Fibroblast of pulmonary artery (primary cell): ENCODE measurements at regions not wholly inside any gene's neighbourhood (a gene's known extent, or its start where the extent isn't known, plus 50 kb on each side); places are given as distances from the start of the nearest gene placed in this dataset.
"Not testable (repeated sequence)": the region's sequence is repeated elsewhere in the genome, so short reads cannot be mapped to it uniquely, and the experiment has no call there.

Source experiments
- DNase-seq: peaks from one replicate; pipeline ENCODE4 v3.0.0-alpha.2; 2010; ENCODE audit warnings: low read depth
- H3K4me3 ChIP-seq: replicated peaks from 2 replicates; pipeline ENCODE4 v1.5.1; 2011; ENCODE audit warnings: low read depth, mild to moderate bottlenecking, control low read depth, low read length, moderate library complexity
- TF ChIP-seq, protein P1 (sequence below): IDR thresholded peaks from 2 replicates; pipeline ENCODE4 v1.5.1; 2011; ENCODE audit warnings: mild to moderate bottlenecking, control low read depth, low read length, inconsistent platforms; ENCODE audit errors: missing control alignments

DNA sequence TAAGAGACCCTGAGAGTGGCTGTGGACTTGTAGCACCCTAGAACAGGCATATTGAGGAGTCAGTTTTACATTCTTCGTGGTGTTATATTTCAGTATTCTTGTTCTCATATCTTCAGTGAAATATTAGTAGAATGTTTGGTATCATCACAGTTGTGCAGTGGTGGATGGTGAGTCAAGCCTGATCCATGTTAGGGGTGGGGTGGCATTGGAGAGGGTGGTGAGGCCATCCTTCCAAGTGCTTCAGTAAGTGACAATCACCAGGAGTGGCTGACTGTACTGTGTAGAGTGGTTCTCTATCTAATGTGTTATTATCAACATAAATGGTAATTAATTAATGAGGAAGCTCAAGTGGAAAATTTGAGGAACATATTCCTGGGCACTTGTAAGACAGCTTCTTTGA lies 197.7 kb upstream of the SLC16A7 start:
- TF ChIP-seq, protein P1, sequence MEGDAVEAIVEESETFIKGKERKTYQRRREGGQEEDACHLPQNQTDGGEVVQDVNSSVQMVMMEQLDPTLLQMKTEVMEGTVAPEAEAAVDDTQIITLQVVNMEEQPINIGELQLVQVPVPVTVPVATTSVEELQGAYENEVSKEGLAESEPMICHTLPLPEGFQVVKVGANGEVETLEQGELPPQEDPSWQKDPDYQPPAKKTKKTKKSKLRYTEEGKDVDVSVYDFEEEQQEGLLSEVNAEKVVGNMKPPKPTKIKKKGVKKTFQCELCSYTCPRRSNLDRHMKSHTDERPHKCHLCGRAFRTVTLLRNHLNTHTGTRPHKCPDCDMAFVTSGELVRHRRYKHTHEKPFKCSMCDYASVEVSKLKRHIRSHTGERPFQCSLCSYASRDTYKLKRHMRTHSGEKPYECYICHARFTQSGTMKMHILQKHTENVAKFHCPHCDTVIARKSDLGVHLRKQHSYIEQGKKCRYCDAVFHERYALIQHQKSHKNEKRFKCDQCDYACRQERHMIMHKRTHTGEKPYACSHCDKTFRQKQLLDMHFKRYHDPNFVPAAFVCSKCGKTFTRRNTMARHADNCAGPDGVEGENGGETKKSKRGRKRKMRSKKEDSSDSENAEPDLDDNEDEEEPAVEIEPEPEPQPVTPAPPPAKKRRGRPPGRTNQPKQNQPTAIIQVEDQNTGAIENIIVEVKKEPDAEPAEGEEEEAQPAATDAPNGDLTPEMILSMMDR, result no peak

DNA sequence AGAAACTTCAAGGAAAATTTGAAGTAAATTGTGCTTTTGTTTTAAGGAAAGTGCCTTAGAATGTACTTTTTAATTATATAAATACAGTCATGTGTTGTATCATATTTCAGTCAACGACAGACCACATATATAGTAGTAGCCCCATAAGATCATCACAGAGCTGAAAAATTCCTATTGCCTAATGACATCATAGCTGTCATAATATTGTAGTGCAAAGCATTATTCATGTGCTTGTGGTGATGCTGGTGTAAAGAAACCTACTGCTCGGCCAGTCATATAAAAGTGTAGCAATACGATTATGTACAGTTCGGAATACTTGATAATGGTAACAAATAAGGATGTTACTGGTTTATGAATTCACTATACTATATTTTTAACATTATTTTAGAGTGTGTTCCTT lies 198.9 kb upstream of the SLC16A7 start:
- TF ChIP-seq, protein P1, result no peak
- H3K4me3 ChIP-seq, result no peak overlapping the region
- no peak for DNase-seq

More for the DNA sequence above, 197.7 kb upstream of the SLC16A7 start:
- DNase-seq, result no peak
- H3K4me3 ChIP-seq, result no peak overlapping the region

DNA sequence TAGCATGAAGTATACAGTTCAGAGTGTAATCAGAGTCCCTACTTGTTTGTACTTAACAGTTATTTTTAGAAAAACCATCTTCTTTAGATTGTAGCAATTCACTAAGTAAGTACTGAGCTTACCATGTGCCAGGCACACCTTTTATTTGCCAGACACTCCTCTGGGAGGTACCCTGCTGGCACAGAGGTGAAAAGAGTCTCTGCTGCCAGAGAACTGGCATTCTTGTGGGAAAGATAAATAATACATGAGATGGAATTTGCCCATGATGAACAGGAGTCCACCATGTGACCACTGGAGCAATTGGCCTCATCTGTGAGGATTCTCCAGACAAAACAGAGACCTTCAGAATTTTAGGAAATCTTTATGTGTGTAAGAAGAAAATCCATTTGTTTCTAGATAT lies 199.3 kb upstream of the SLC16A7 start:
- DNase-seq, result no peak
- TF ChIP-seq, protein P1, result no peak
- H3K4me3 ChIP-seq, result no peak overlapping the region

DNA sequence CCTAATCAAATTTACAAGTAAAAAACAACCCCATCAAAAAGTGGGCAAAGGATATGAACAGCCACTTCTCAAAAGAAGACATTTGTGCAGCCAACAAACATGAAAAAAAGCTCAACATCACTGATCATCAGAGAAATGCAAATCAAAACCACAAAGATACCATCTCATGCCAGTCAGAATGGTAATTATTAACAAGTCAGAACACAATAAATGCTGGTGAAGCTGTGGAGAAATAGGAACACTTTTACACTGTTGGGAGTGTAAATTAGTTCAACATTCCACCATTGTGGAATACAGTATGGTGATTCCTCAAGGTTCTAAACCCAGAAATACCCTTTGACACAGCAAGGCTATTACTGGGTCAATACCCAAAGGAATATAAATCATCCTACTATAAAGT lies 200.5 kb upstream of the SLC16A7 start:
- not testable (repeated sequence) for H3K4me3 ChIP-seq, DNase-seq

GRCh38 chr12:59393506-59393905 lies 202.3 kb upstream of the SLC16A7 start:
- H3K4me3 ChIP-seq, result no peak overlapping the region
- TF ChIP-seq, protein P1, result no peak
- DNase-seq, result no peak

DNA sequence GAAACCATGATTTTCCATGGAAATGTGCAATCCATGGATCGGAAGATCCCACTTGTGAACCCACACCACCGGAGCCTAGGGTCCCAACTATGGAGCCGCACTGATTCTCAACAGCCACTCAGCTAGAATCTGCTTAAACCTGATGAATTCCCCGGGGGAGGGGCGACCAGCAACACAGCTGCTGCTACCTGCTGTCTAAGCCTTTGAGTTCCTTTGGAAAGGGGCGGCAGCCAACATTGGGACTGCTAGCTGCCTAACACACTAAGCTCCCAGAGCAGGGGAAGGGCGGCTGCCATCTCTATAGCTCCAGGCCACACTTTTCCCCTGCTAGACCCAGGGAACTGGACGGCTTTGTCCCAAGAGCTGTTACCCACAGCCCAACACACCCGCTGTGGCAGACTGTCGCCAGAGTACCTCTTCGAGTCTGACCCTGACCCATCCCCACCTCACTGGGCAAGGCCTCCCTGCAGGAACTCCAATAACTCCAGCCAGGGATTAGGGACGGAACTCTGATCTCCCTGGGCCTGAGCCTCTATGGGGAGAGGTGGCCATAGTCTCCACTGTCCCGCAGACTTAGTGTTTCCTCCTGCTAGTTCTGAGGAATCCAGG lies 205.8 kb upstream of the SLC16A7 start:
- TF ChIP-seq, protein P1, result no peak
- DNase-seq, result no peak
- no peak overlapping the region for H3K4me3 ChIP-seq

- DNase-seq, result no peak
- H3K4me3 ChIP-seq, result no peak overlapping the region
- TF ChIP-seq, protein P1, result no peak
Measured at GRCh38 chr12:59388694-59389093, 207.1 kb upstream of the SLC16A7 start.
